C1 segment of cervical spinal cord (tissue), 14 donors: ENCODE measurements at regions not wholly inside any gene's neighbourhood (a gene's known extent, or its start where the extent isn't known, plus 50 kb on each side); places are given as distances from the start of the nearest gene placed in this dataset.
"Not testable (repeated sequence)": the region's sequence is repeated elsewhere in the genome, so short reads cannot be mapped to it uniquely, and the experiment has no call there.

ENCODE experiments used
- DNase-seq, 14 donors: peaks; one replicate each; lab custom pipeline; 2025; lab: John Stamatoyannopoulos, UW

- DNase-seq = no peak
Observed at GRCh38 chr5:39980056-39980455, 555.3 kb upstream of the DAB2 start.

- no peak for DNase-seq
Observed at GRCh38 chr5:39977066-39977655, 552.4 kb upstream of the DAB2 start.

- DNase-seq = no peak
Observed at GRCh38 chr5:39970117-39970798, 545.5 kb upstream of the DAB2 start.

- DNase-seq = no peak
Observed at GRCh38 chr5:39968381-39968780, 543.6 kb upstream of the DAB2 start.

GRCh38 chr5:39955156-39955555 is 530.4 kb upstream of the DAB2 start:
- no peak for DNase-seq

GRCh38 chr5:39951070-39951469 is 526.3 kb upstream of the DAB2 start:
- no peak for DNase-seq

GRCh38 chr5:39948867-39949468 is 524.2 kb upstream of the DAB2 start:
- DNase-seq = peak in 4 of 14 donors; percentile 1 to 2 (median 2)

GRCh38 chr5:39948341-39948740 is 523.6 kb upstream of the DAB2 start:
- DNase-seq = no peak

- no peak for DNase-seq
Observed at GRCh38 chr5:39947657-39948056, 522.9 kb upstream of the DAB2 start.

GRCh38 chr5:39946356-39947045 is 521.7 kb upstream of the DAB2 start:
- no peak for DNase-seq

- DNase-seq = no peak
Observed at GRCh38 chr5:39945870-39946269, 521.1 kb upstream of the DAB2 start.

GRCh38 chr5:39943811-39944210 is 519.0 kb upstream of the DAB2 start:
- DNase-seq = no peak

- no peak for DNase-seq
Observed at GRCh38 chr5:39942606-39943005, 517.8 kb upstream of the DAB2 start.

GRCh38 chr5:39941416-39941815 is 516.6 kb upstream of the DAB2 start:
- DNase-seq = no peak

- no peak for DNase-seq
Observed at GRCh38 chr5:39934830-39935229, 510.1 kb upstream of the DAB2 start.

GRCh38 chr5:39933061-39933460 is 508.3 kb upstream of the DAB2 start:
- DNase-seq = no peak

GRCh38 chr5:39928709-39929108 is 503.9 kb upstream of the DAB2 start:
- DNase-seq = no peak

- no peak for DNase-seq
Observed at GRCh38 chr5:39919876-39920275, 495.1 kb upstream of the DAB2 start.

- DNase-seq = no peak
Observed at GRCh38 chr5:39912906-39913305, 488.1 kb upstream of the DAB2 start.

GRCh38 chr5:39907267-39907951 is 482.6 kb upstream of the DAB2 start:
- DNase-seq = not testable (repeated sequence)

- no peak for DNase-seq
Observed at GRCh38 chr5:39906146-39906545, 481.4 kb upstream of the DAB2 start.

GRCh38 chr5:39905356-39905755 is 480.6 kb upstream of the DAB2 start:
- DNase-seq = no peak
